Stimulated activated CD4-positive, alpha-beta T cell treated with anti-CD3 and anti-CD28 coated beads, Interleukin-1b, Interleukin-23, amount 100 ng/mL, for 48 hours (primary cell): ENCODE measurements at regions not wholly inside any gene's neighbourhood (a gene's known extent, or its start where the extent isn't known, plus 50 kb on each side); places are given as distances from the start of the nearest gene placed in this dataset.
A peak's percentile ranks its signal among the peaks of the same experiment; 100 is the strongest.

Source experiments
- DNase-seq: peaks from one replicate; pipeline ENCODE4 v3.0.0-alpha.2; 2020

DNA sequence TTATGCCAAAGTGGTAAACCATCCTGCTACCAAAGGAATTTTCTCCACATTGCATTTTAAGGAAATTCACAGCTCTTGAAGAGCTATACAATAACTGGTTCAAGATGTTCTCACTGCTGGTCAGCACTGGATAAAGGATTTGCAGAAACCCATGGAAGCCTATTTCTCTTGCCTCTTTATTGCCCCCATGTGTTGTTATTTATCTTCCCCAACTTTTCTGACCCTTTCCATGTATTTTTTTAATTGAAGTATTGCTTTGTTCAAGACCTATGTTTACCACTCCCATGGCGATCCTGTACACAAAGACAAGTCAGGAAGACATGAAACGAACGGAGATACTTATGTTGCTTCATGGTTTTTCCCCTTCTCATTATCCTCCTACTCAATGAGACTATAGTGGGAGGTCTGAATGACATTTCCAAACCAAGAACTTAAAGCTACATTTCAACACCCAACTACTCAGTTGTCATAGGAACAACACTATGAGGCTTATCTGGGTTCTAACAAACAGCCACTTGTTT lies 566.4 kb upstream of the DIPK2B start:
- no peak for DNase-seq

DNA sequence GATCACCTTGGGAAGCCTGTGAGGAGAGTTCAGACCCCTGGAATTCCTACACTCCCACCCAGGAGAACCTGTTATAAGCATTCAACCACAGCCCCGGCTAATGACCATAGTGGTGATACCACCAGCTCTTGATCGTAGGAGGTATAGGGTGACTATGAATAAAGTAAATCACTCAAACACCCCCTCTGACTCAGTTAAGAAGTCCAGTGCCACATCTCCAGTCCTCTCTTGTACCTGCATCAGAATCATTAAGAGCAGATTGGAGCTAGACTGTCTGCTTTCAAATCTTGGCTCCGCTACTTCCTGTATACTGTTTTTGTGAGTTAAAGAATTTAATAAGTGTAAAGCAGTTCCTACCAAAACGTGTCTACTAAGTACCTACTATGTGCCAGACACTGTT lies 565.1 kb upstream of the DIPK2B start:
- DNase-seq: no peak

DNA sequence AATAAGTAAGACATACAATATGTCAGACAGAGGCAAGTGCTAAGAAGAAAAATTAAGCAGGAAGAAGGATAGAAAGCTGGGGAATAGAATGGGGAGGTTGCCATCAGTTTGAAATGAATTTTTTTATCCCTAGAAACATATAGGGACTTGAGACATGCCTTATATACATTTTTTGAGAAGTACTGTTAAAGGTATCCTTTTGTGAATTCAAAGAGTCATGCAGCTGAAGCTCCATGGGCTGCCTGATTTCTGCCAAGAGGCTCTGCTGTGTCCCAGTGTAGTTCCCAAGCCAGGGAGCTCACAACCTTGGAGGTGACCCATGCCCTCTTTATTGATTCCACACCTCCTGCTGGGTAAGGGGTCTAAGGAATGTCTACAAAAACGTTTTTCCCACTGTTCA lies 564.6 kb upstream of the DIPK2B start:
- DNase-seq: no peak

DNA sequence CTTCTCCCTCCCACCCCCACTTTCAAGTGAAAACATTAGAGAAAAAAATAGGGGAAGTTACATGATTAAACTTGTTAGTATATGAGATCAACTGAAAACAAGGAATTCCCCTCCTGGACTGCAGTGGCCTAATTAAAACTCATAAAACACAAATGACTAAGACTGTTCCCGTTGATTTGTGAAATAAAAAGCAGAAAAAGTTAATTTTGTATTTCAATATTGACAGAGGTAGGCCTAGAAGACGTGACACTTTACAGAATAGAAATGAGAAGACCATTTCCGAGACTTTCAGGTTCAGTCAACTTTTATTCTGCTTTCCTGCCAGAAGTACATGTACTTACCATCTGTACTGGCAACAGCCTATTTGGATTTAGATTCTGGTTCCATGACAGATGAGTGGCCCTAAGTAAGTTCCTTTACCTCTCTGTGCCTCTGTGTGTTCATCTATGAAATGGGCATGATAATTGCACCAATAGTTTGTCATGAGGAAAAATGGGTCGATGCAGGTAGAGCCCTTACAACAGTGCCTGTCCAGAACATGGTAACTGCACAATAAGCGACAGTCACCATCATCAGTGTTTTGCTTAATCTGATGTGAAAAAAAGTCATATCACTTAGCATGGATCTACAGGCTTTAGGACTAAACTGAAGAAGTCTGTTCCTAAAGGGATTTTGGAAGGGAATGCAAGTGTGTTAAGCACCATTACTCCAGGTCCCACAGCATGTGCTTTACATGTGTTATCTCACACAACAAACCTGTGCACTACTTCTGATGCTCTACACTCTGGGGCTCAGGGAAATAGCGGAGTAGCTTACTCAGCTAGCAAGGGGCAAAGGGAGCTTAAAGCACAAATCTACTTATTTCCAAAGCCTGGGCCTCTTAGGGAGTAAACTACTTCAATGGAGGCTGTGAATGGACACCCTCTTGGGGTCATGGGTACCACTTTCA lies 562.3 kb upstream of the DIPK2B start:
- no peak for DNase-seq

DNA sequence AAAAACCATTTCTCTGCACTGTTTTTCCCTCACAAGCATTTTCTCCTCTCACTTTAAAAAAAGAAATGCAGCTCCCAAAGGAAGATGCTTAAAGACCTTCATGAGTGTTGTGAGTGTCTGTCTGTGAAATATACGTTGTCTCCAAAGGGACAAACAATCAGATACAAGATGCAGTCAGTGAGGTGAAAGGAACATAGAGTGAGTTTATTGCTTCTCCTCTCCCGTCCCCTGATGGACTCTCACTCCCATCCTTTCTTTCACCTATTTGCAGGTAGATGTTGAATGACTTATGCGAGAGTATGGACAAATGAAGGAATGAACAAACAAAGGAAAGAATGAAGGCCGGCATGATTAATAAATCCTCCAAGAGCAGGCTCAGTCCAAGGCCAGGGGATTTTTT lies 561.2 kb upstream of the DIPK2B start:
- DNase-seq: no peak

DNA sequence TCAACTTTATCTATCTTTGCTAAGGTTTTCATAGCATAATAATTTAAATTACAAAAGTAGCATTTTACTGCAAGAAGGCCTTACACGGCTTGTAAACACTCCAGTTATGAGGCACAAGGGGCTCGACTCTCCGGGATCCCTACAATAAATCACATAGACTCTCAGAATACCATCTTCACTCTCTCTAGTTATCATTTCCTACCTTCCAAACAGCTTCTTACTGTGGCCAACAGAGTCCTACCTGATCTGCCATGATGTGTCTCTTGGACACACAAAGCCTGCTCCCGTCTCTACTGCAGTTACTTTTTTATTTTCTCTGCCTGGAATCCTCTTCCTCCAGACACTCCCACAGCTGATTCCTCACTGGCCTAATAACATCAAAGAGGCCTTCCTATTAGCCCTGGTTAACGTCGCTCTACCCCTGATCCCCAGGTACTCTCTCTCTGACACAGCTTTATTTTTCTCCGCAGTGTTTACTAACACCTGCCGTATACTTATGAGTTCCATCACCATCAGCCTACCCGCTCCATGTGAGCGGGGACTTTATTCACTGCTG lies 559.6 kb upstream of the DIPK2B start:
- DNase-seq: no peak

DNA sequence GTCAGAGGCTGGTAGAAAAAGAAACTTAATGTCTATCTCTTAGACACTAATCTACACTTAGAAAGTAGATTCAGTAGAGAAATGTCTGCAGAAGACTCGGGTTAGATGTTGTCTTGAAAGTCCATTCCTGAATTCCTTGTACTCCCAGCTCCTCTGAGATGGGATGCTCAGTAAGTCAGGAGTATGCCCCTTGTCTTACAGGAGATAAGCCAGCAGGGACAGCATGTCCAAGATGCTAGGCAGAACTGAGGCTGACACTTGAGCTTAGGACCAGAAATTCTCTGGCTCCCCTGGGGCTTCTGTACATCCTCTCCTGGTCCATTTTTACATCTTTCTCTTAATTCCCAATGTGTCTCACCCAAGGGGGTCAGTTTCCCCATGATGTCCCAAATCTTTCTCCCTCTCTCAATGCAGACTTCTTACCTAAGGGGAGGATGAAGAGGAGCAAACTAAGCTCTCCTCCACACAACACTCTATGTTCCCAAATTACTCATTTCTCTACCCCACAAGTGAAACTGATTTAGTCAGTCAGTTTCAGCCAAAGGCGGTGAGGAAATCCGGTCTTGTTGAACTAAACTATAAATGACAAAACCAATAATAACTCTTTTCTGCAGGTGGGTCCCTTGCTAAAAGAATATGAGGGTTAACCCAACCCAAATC lies 558.2 kb upstream of the DIPK2B start:
- no peak for DNase-seq

DNA sequence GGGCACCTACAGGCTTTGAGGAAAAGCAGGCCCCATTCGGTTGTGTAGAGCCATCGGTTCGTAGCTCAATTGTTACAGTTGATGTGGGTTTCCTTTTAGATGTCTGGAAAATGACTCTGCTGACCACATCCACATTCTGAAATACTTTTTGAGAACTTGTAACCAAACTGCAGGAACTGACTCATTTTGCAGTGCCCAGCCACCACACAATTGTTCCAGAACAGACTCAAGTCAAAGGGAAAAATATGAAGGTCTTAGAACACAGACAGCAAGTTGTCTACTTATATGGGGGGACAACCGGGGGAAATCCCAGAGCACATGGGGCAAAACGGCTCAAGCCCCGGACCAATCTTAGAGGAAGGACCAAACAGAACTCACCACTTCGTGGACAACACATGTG lies 557.6 kb upstream of the DIPK2B start:
- peak; percentile 57 for DNase-seq

DNA sequence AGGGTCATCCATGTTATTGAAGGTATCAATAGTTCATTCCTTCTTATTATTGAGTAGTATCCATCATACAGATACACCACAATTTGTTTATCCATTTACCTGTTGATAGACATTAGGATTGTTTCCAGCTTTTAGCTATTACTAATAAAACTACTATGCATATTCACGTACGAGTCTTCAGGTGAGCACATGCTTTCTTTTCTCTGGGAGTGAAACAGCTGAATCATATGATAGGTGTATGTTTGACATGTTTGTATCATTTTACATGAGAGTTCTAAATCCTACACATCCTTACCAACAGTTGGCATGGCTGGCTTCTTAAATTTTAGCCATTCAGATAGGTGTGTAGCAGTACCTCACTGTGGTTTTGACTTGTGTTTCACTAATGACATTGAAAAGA lies 556.6 kb upstream of the DIPK2B start:
- no peak for DNase-seq

DNA sequence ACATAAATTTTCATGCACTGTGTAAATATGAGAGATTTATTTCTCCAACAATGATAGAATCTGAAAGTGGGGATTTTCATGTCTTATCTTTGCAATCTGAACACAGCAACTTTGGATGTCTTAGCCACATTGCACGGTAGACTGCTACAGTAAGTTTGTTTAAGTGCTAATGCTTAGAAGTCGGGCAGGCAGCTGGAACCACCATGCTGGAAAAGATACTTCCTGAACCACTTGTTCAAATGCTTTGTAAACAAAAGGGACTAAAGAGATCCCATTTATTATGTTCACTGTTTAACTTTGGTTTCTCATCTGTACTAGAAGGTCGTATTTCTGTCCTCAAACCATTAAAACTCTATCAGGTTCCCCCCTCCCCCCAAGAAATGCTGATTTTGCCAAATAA lies 555.9 kb upstream of the DIPK2B start:
- no peak for DNase-seq

DNA sequence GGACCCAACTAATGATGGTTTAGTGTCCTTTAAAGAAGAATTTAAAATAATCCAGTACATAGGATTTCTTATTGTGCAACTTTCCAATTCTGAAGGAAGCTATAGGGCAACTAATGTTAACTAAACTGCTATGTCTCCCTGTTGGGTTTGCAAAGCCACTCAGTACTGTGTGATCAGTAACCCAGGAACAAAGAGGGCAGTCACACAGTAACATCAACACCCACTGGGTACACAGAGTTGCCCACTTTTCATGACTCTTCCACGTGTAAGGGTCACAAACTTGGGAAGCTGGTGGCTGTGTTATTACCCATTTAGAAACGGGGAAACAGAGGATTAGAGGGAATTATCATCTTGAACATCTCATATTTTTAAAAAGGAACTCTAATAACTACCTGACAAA lies 555.0 kb upstream of the DIPK2B start:
- no peak for DNase-seq

DNA sequence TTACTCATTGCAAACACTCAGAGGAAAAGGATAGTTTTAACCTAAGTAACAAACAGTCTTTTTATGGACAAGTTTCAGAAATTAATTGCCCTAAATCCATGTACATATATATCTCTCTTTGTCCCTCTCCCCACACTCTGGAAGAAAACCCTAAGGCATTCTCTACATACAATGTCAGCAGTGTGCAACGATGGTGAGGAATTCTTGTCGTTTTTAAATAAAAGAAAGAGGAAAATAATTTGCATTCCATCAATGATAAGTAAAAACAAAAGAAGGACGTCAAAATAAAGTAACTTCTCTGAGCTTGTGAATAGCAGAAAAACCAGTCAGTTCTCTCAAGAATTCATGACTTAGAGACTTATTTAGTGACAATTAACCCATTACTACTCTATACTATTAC lies 550.5 kb upstream of the DIPK2B start:
- no peak for DNase-seq

DNA sequence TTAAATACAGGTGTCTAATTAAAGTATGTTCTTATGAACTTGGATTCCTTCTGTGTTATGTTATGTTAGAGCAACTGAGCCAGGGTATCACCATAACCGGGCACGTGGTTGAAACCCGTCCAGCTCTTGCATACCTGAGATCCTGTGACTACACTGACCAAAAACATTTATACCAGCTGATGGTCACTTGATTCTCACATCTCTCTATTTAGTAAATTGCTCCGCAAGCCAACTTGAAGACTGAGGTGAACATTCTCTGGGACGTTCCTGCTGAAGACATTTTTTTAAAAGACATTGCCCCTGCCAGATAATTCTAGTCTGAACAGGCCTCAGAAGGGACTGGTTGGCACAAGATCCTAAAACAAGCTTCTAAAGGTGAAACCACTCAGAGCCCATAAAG lies 550.0 kb upstream of the DIPK2B start:
- DNase-seq: no peak

DNA sequence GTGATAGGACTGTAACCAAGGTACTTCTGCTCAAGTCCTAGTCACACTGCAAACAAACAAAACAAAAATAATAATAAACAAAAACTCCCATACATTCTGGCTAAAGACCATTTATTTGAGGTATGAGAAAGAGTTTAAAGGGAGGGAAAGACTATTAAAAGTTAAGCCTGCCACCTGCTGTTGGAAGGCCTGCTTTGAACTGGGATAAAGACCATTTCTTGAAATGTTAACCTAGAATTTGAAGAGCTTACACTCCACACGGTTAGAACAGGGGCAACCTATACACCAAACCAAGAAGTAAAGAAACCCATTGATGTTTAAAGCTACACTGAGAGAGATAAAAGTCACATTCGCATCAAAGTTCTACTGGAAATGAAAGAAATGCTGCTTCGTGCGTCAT lies 548.7 kb upstream of the DIPK2B start:
- no peak for DNase-seq

DNA sequence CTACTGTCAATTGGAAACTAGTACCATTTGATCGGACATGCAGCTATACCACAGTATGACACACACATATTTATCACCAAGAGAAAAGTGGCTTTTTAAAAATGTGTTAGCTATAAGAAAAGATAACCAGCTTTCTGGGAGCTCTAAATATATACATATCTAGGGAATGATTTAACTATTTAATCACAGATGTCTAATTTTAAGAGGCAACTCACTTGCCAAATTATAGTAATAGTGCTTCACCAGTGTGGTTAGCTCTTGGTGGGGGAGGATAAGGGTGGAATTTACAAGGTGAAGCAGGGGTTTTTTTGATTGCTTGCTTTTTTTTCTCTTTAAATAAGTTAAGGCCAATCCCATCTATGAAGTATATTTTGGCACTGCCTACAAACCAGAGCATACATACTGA lies 547.7 kb upstream of the DIPK2B start:
- no peak for DNase-seq

DNA sequence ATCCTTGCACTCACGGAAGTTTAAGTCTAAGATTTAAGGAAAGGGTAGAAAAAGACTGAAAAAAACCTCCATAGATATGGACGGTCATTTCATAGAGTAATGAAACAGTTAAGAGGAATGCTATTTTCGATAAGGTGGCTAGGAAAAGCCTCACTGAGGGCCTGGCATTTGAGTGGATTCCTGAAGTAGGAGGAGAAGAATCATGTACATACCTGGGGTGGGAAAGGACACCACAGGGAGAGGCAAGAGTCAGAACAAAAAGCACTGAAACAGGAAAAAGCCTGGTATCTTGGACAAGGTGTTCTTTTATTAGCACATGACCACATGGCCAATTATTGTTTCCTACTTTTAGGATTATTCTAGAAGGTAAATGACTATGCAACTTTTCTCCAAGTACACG lies 547.2 kb upstream of the DIPK2B start:
- DNase-seq: no peak

DNA sequence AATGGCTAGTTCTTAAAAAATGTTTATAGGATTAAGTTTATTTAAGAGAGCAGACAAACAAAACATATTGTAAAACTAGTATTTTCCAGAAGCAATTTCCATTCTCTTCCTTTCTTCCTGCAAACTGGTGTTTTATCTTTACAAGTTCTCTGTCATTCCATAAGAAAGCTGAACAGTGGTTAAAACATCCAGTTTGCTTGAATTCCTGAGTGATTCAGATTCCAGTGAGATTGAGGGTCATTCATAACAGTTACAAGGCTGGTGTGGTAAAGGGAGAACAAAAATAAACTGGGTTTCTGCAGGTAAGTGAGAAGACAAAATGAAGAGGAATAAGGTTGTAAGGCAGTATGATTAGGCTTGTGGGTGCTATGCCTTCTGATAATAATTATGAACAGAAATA lies 544.8 kb upstream of the DIPK2B start:
- no peak for DNase-seq

DNA sequence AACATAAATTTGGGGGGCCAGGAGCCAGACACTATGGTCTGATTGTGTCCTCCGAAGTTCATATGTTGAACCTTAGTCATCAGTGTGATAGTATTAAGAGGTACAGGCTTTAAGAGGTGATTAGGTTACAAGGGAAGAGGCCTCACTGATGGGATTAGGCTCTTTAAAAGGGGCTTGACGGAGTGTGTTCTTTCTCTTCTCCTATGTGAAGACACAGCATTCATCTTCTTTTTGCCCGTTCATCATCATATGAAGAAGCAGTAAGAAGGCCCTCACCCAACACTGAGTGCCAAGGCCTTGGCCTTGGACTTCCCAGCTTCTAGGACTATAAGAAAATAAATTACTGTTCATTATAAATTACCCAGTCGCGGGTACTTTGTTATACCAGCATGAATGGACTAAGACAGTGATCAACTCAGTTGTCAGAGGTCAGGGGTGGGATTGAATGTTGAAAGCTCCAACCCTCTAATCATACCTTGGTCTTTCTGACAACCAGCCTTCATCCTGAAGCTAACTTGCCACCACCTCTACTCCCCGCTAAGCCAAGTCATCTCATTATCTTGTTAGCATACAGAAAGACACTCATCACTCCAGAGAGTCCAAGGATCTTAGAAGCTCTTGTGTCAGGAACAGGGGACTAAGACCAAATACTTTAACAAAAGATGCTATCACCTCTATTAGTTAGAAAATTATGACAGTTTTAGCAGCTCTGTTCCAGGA lies 543.4 kb upstream of the DIPK2B start:
- DNase-seq: no peak

DNA sequence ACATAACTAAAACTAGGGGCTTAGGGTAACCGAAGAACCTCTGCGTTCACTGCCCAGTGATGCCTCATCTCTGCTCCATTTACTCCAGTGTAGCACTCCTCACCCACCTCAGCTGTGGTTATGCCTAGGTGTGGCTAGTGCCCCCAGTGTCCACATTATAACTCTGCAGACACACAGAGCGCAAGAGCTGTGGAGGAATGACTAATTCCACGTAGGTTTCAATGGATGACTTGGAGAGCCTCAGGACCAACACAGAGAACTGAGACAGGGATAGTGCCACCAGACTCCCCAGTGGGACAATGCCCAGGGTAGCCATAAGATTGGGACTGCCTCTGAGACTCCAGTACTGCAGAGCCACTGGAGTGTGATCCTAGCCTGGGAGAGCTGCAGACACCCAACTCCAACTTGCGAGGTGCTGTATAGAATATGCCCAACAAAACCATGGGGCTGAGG lies 542.4 kb upstream of the DIPK2B start:
- no peak for DNase-seq

DNA sequence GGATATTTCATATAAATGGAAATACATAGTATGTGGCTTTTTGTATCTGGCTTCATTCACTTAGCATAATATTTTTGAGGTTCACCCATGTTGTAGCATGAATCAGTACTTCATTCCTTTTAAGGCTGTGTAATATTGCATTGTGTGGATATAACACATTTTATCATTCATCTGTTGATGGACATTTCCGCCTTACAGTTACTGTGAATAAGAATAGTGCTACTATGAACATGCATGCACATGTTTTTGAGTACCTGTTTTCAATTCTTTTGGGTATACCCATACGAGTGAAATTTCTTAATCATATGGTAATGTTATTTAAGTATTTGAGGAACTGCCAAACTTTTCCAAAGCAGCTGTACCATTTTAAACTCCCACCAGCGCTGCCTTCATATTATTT lies 539.6 kb upstream of the DIPK2B start:
- no peak for DNase-seq

DNA sequence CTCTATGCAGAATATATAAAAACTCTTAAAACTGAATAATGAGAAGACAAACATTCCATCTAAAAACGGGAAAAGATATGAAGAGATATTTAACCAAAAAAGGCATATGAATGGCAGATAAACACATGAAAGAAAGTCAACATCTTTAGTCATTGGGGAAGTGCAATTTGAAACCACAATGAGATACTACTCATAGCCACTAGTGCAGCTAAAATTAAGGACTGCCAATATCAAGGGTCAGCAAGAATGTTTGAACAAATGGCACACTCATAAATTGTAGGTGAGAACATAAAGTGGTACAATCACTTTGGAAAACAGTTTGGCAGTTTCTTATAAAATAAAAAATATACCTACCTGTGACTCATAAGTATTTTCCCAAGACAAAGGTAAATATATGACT lies 534.9 kb upstream of the DIPK2B start:
- DNase-seq: no peak

DNA sequence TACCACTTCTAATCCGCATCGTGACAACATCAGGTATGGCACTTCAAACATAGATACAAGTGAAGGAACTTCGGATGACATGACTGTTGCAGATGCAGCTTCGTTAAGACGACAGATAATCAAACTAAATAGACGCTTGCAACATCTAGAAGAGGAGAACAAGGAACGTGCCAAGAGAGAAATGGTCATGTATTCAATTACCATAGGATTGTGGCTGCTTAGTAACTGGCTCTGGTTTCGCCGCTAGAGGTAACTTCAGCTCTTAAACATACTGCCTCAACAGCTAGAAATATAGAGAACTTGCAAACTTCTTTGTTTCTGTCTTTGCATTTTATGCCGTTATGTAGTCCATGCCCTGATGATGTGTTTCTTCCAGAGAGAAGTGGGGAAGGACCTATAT lies 530.8 kb upstream of the DIPK2B start:
- no peak for DNase-seq

DNA sequence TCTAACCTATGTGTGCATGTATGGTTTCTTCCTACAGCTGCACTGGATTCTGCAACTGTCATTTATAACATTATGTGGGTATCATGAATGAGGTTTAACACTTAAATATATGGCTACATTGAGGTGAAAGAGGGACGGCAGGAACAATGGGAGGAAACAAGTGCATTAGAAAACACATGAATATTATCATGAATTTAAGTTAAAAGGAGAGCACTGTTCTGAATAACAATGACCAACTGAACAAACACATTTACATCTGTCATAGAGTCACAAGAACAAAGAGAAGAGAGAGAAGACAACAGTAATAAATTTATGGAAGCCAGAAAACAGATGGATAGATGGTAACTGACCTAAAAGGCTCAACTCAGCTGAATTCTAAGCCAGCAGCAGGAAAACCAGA lies 527.1 kb upstream of the DIPK2B start:
- no peak for DNase-seq
